PFSK-1 (cell line): ENCODE measurements at regions not wholly inside any gene's neighbourhood (a gene's known extent, or its start where the extent isn't known, plus 50 kb on each side); places are given as distances from the start of the nearest gene placed in this dataset.

Experiments
- POLR2AphosphoS5 ChIP-seq: IDR thresholded peaks from 2 replicates; pipeline ENCODE4 v1.6.1; 2012; ENCODE audit warnings: low read depth, mild to moderate bottlenecking, control low read depth, low read length, moderate library complexity
- TAF1 ChIP-seq: IDR thresholded peaks from 2 replicates; pipeline ENCODE4 v1.6.1; 2012; ENCODE audit warnings: low read length, control low read depth, borderline replicate concordance; ENCODE audit not compliant: insufficient read depth
- TF ChIP-seq, protein P1 (sequence below), 2 experiments: IDR thresholded peaks; 2 replicates each; pipeline versions ENCODE4 v1.6.1 to v1.8.0; 2011 to 2012; ENCODE audit warnings: low read depth in 2 of 2, low read length in 2 of 2, control low read depth in 1 of 2, inconsistent platforms in 1 of 2, mild to moderate bottlenecking in 1 of 2, moderate library complexity in 1 of 2; ENCODE audit not compliant: insufficient read depth in 1 of 2

DNA sequence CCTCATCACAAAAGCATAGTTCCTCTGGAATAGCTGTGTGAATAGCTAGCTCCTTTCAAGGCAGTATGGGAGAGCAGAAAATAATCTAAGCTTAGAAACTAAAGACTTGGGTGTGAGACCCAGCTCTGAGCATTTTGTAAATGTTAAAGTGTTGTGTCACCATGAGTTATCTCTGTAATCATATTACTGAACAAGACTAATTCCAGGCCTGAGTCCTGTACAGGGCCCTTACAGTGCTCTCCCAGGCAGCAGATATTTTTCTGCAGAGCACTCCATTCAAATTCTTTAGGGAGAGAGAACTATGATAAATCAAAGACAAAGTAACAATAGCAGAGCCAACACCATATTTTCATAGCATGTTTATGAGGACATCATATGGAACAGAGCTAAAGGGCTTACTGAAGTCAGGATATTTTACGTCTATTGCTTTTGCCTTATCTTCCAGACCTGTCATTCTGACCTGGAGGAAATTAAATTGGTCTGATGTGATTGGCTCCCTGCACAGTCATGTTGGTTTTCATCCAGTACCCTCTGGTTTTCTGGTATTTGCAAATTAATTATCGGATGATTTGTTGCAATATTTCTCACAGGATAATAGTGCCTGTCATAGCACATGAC is 172.6 kb upstream of the PPP2R3A start:
- no peak for TF ChIP-seq POLR2AphosphoS5
- TF ChIP-seq, protein P1, sequence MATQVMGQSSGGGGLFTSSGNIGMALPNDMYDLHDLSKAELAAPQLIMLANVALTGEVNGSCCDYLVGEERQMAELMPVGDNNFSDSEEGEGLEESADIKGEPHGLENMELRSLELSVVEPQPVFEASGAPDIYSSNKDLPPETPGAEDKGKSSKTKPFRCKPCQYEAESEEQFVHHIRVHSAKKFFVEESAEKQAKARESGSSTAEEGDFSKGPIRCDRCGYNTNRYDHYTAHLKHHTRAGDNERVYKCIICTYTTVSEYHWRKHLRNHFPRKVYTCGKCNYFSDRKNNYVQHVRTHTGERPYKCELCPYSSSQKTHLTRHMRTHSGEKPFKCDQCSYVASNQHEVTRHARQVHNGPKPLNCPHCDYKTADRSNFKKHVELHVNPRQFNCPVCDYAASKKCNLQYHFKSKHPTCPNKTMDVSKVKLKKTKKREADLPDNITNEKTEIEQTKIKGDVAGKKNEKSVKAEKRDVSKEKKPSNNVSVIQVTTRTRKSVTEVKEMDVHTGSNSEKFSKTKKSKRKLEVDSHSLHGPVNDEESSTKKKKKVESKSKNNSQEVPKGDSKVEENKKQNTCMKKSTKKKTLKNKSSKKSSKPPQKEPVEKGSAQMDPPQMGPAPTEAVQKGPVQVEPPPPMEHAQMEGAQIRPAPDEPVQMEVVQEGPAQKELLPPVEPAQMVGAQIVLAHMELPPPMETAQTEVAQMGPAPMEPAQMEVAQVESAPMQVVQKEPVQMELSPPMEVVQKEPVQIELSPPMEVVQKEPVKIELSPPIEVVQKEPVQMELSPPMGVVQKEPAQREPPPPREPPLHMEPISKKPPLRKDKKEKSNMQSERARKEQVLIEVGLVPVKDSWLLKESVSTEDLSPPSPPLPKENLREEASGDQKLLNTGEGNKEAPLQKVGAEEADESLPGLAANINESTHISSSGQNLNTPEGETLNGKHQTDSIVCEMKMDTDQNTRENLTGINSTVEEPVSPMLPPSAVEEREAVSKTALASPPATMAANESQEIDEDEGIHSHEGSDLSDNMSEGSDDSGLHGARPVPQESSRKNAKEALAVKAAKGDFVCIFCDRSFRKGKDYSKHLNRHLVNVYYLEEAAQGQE (IDR thresholded peaks at IDR 0.05; ENCODE audit: insufficient read depth in 1 of 2, low read depth in 2 of 2, low read length in 2 of 2), result no peak
- TF ChIP-seq TAF1, result no peak
